ENCODE measurements at regions not wholly inside any gene's neighbourhood (a gene's known extent, or its start where the extent isn't known, plus 50 kb on each side); places are given as distances from the start of the nearest gene placed in this dataset.

- TF ChIP-seq CTCF (IDR thresholded peaks at IDR 0.05; ENCODE audit: low read length) (no peak), EZH2 (IDR thresholded peaks at IDR 0.05; ENCODE audit: borderline replicate concordance, low read length) (no peak)
These were observed 121.6 kb upstream of the ROPN1 start for GRCh38 chr3:124113485-124113884.
